HG03439 (cell line): ENCODE measurements at regions not wholly inside any gene's neighbourhood (a gene's known extent, or its start where the extent isn't known, plus 50 kb on each side); places are given as distances from the start of the nearest gene placed in this dataset.
"Not testable (repeated sequence)": the region's sequence is repeated elsewhere in the genome, so short reads cannot be mapped to it uniquely, and the experiment has no call there.

Experiments used
- ATAC-seq: cut with Tn5 transposase; IDR thresholded peaks from one replicate; pipeline ENCODE4 v1.9.1; 2021; ENCODE audit warnings: mild to moderate bottlenecking, moderate library complexity; ENCODE audit not compliant: unreplicated experiment

DNA sequence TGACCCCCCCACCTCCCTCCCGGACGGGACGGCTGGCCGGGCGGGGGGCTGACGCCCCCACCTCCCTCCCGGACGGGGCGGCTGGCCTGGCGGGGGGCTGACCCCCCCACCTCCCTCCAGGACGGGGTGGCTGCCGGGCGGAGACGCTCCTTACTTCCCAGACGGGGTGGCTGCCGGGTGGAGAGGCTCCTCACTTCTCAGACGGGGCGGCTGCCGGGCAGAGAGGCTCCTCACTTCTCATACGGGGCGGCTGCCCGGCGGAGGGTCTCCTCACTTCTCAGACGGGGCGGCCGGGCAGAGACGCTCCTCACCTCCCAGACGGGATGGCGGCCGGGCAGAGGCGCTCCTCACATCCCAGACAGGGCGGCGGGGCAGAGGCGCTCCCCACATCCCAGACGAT is 84.7 kb downstream of the OR2B2 start:
- ATAC-seq = not testable (repeated sequence)

DNA sequence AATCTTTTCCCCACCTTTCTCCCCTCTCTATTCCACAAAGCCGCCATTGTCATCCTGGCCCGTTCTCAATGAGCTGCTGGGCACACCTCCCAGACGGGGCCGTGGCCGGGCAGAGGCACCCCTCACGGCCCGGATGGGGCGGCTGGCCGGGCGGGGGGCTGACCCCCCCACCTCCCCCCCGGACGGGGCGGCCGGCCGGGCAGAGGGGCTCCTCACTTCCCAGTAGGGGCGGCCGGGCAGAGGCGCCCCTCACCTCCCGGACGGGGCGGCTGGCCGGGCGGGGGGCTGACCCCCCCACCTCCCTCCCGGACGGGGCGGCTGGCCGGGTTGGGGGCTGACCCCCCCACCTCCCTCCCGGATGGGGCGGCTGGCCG is 85.6 kb downstream of the OR2B2 start:
- ATAC-seq = not testable (repeated sequence)

DNA sequence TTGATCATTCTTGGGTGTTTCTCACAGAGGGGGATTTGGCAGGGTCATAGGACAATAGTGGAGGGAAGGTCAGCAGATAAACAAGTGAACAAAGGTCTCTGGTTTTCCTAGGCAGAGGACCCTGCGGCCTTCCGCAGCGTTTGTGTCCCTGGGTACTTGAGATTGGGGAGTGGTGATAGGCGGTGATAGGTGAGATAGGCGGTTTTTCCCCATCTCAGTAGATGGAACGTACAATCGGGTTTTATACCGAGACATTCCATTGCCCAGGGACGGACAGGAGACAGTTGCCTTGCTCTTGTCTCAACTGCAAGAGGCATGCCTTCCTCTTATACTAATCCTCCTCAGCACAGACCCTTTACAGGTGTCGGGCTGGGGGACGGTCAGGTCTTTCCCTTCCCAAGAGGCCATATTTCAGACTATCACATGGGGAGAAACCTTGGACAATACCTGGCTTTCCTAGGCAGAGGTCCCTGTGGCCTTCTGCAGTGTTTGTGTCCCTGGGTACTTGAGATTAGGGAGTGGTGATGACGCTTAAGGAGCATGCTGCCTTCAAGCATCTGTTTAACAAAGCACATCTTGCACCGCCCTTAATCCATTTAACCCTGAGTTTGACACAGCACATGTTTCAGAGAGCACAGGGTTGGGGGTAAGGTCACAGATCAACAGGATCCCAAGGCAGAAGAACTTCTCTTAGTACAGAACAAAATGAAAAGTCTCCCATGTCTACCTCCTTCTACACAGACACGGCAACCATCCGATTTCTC is 86.2 kb downstream of the OR2B2 start:
- not testable (repeated sequence) for ATAC-seq

DNA sequence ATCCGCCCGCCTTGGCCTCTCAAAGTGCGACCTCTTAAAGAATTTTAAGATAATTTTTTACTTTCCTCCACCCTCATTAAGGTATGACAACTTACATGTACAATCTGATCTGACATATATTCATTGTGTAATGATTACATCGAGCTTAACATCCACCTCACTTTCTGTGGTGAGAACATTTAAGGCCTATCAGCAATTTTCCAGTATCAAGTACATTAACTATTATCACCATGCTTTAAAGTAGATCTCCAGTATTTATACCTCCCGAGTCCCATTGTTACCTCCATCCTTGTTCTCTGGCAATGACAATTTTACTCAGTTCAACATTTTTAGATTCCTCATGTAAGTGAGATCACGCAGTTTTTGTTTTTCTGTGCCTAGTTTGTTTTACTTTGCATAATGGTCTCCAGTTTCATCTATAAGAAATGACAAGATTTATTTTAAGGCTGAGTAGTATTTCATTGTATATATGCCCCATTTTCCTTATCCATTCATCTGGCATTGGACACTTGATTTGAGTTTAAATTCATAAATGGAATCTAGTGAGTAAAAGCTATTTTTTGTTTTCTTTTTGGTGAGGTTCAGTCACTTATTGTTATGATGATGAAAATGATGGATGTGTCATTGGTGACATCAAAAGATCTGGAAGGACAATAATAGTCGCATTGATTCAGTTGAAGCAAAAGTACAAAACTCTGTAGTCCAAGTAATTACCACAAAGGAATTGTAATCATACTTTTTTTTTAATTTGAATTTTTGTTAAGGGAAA is 87.0 kb downstream of the OR2B2 start:
- no peak for ATAC-seq

DNA sequence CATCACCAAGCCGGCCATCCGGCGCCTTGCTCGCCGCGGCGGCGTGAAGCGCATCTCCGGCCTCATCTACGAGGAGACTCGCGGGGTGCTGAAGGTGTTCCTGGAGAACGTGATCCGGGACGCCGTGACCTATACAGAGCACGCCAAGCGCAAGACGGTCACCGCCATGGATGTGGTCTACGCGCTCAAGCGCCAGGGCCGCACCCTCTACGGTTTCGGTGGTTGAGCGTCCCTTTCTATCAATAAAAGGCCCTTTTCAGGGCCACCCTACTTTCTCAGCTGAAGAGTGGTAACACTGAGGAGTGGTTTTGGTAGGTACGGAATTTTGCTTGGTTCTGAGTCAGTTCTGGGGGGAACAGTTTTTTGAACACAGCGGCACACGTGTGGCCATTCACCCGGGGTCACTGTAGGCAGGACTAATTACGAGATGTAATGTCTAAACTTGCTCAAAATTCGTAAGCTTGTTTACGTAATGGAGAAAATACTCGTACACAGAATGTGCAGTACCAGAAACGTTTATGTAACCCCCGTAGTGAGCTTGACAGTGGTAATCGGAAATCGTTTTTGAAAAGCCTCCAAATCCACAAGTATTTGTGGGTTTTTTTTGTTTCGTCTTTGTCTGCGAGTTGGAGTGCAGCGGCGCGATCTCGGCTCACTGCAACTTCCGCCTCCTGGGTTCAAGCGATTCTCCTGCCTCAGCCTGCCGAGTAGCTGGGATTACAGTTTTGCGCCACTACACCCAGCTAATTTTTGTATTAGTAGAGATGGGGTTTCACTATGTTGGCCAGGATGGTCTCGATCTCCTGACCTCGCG is 87.8 kb downstream of the OR2B2 start:
- ATAC-seq = peak; percentile 26

DNA sequence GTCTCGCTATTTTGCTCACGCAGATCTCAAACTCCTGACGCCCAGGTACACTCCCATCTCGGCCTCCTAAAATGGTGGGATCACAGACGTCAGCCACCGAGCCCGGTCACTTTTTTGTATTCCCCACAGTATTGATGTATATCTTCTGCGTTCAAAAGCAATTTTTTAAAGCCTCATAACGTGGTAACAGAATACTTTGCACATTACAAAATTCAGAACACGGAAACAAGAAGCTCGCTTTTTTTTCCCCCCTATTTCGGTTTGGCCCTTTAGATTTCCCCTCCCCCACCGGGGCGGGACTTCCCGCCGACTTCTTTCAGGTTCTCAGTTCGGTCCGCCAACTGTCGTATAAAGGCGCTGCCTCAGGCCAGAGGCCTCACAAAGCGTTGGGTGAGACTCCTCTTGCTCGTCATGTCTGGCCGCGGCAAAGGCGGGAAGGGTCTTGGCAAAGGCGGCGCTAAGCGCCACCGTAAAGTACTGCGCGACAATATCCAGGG is 88.4 kb downstream of the OR2B2 start:
- ATAC-seq = peak; percentile 85

DNA sequence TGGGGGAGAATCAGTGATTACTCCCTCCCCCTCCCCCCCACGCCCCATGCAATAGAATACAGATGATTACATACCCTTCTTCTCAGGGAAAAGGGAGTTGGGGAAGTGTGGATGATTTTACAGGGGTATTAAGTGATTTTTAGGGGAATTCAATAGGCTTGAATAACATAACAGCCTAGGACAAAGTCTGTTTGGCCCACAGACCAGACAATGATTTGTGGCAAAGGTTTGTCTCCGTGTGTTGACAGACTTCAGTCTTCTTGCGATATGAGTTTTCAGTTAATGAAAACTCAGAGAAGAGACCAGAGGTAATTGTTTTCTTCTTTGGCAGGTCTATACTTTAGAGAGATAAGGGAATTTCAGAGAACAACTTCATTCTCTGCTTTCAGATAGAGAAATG is 95.3 kb downstream of the OR2B2 start:
- ATAC-seq = no peak

DNA sequence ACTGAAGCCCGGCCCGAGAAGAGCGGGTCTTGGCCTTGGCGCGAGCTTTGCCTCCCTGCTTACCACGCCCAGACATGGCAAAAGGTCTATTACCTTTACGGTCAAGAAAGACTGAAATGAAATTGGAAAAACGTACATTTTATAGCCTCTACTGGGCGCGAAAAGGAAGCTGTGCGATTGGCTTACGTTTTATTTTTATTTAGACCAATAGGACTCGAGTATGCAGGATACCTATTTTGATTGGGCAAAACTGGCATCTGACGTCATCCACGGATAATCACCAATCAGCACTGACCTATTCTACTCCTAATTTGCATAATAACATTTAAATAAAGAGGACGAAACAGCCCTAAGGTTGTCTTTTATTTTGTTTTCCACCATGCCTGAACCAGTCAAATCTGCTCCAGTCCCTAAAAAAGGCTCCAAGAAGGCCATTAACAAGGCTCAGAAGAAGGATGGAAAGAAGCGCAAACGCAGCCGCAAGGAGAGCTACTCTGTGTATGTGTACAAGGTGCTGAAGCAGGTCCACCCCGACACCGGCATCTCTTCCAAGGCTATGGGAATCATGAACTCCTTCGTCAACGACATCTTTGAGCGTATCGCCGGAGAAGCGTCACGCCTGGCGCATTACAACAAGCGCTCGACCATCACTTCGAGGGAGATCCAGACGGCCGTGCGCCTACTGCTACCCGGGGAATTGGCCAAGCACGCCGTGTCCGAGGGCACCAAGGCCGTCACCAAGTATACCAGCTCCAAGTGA is 97.4 kb downstream of the OR2B2 start:
- ATAC-seq = peak; percentile 58

DNA sequence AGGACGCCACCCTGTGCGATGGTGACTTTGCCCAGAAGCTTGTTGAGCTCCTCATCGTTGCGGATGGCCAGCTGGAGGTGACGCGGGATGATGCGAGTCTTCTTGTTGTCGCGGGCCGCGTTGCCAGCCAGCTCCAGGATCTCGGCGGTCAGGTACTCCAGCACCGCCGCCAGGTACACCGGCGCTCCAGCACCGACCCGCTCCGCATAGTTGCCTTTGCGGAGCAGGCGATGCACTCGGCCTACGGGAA is 97.9 kb downstream of the OR2B2 start:
- ATAC-seq = peak; percentile 7

DNA sequence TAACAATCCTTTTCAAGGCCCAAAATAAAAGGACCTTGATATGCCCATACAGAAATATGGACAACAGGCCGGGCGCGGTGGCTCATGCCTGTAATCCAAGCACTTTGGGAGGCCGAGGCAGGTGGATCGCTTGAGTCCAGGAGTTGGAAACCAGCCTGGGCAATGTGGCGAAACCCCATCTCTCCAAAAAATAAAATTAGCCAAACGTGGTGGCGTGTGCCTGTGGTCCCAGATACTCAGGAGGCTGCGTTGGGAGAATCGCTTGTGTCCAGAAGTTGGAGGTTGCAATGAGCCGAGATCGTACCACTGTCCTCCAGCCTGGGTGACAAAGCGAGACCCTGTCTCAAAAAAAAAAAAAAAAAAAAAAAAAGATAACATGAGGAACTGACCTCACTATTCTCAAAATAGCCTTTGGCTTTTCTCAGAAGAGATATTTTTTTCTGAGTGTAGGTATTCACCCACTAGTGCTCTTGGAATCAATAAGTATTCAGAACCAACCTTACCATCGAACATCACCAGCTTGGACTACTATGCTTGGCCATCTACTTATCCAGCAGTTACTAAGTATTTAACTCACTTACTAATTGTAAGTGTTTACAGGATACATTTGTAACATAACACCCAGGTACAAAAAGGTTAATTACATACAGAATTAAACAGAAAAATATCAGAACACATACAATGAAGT is 99.2 kb downstream of the OR2B2 start:
- no peak for ATAC-seq

DNA sequence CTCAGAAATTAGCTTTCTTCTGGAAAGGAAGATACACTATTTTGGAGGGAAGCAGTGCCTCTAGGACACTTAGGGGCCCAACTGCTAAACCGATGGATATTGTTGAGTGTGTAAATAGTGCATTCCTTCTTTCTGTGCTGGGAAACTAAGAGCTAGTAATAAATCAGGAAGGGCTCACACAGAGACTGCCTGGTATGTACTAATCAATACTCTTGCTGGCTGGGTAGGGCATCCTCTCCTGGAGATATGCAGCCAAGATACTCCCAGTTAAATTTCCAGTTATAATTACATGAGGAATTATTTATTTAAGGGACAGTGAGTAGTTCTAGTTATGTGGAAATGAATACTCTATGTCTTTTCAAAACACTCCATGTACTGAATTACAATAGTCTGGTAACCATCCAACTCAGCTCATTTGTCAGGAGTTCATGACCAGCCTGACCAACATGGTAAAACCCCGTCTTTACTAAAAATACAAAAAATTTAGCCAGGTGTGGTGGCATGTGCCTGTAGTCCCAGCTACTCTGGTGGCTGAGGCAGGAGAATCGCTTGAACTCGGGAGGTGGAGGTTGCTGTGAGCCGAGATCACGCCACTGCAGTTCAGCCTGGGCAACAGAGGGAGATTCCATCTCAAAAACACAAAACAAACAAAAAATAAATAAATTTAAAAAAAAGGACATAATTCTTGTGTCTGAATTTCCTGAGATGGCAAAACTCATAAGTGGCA is 100.0 kb downstream of the OR2B2 start:
- no peak for ATAC-seq

DNA sequence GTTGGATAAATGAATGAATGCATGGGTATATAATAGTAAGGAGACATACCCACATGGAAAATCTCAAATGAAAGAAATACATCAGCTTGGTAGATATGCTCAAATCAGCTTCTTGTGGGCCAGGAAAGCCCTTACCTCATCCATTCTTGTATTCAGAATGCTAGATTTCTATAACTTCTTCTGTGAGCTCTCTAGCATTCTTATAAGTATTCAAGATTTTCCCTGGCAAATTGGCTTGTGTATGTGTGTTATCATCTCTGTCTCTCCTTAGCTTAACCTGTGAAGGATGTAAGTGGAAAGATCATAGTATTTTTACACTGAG is 100.8 kb downstream of the OR2B2 start:
- no peak for ATAC-seq

DNA sequence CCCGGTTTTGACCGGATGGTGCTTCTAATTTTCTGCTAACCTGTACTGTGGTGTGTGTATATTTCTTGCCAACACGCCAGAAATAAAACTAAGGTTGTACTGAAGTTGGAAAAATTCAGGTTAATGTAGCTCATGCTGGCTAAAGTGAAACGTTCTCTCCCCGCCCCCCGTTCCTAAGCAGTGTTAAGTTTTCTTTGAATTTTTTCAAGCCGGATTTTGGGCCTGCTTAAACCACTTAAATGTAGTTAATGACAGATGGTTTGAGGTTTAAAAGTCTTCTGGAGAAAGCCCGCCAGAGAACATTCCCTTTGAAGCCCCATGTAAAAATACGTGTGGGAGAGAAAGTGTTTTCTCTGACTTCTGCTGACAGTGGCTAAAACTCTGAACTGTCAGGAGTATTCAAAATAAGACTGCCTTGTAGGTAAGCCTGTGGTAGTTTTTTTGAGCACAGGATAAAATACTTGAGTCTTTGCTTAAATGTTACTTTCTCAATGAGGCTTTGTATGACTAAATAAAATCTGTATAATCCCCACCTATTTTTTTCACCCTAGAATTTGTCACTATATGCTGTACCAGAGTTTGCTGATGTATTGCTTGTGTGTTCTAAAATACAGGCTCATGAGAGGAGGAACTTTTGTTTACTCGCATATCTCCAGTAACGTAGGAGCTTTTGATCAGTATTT is 101.3 kb downstream of the OR2B2 start:
- ATAC-seq = no peak

DNA sequence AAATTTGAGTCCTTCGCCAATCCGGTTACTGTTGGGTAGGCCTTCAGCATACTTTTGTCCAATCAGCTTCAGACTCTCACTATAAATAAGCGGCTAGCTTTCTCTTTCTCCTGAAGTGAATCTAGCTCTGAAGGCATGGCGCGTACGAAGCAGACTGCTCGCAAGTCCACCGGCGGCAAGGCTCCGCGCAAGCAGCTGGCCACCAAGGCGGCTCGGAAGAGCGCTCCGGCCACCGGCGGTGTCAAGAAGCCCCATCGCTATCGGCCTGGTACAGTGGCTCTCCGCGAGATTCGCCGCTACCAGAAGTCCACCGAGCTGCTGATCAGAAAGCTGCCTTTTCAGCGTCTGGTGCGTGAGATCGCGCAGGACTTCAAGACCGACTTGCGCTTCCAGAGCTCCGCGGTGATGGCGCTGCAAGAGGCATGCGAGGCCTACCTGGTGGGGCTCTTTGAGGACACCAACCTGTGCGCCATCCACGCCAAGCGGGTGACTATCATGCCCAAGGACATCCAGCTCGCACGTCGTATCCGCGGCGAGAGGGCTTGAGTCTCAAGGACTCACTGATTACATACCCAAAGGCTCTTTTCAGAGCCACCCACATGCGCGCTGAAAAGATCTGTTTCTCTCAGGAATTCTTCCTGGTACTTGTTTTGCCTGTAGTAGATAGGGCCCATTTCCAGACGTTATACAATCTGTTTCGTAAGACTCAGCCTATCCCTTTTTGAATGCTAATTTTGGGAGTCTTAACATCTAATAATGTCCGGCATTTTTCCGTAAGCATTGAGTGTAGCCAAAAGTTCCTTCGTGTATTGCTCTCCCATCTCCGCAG is 102.0 kb downstream of the OR2B2 start:
- ATAC-seq = peak; percentile 39

DNA sequence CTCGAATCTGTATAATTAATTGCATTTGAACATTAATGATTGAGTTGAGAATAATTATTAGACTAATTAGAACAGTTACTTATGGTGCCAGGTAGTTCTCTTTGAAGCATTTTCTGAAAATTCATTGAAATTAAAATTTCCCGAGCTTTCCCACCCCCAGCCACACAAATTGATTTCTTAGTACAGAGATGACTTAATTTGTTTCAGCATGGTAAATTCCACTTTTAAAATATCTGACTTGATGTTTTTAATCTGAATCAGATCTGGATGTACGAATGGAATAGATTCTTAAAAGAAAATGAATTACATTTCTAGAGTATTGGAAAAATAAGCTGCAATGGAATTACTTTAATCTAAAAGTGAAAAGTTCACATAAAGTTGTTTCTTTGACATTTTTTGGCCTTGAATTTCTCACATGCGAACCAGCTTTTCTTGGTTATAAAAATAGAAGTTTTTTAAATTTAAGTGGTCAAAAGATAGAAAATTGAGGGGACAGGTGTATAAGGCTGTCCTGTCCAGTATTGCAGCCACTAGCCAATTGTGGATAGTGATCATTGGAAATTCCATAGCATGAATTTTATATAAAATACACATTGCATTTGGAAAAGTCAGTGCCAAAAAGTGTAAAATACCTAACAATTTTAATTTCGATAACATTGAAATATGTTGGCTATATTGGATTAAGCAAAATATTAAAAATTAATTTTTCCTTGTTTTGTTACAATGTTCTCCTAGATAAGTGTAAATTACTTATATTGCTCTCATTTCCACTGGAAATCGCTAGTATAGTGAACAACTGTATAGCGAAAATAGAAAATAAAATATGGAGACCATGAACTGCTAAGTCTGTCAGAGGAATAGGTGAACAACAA is 102.9 kb downstream of the OR2B2 start:
- no peak for ATAC-seq

DNA sequence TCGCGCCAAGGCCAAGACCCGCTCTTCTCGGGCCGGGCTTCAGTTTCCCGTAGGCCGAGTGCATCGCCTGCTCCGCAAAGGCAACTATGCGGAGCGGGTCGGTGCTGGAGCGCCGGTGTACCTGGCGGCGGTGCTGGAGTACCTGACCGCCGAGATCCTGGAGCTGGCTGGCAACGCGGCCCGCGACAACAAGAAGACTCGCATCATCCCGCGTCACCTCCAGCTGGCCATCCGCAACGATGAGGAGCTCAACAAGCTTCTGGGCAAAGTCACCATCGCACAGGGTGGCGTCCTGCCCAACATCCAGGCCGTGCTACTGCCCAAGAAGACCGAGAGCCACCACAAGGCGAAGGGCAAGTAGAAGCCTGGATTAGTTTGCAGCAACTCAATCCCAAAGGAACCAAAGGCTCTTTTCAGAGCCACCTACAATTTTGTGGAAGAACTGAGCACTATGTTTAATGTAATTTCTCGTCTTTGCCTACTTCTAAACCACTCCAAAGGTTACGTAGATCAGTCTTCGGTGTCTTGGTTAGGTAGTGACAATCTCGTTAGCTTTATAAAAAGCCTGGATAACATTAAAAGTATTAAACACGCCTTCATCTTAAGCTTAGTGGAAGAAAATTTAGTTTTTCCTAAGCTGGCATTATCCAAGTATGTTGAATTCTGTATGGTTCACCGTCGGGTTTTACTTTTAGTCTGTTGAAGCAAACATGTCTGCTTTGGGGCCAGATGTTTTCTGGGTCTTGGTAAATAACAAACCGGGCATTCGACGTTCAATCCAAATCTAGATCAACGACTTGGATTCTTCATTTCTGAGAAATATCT is 103.7 kb downstream of the OR2B2 start:
- not testable (repeated sequence) for ATAC-seq
